Gastroesophageal sphincter (tissue), 3 donors: ENCODE measurements at regions not wholly inside any gene's neighbourhood (a gene's known extent, or its start where the extent isn't known, plus 50 kb on each side); places are given as distances from the start of the nearest gene placed in this dataset.

Experiments used
- EP300 ChIP-seq: sonication (generic); formaldehyde crosslinking; IDR thresholded peaks from one replicate; pipeline ENCODE4 v1.6.1; 2017; ENCODE audit warnings: antibody characterized with exemption, mild to moderate bottlenecking
- POLR2A ChIP-seq, 2 donors: fragments of 450-650 bp; IDR thresholded peaks; one replicate each; pipeline ENCODE4 v1.6.1; 2017; ENCODE audit warnings: antibody characterized with exemption in 2 of 2, mild to moderate bottlenecking in 2 of 2, moderate library complexity in 1 of 2
- POLR2AphosphoS5 ChIP-seq: sonication (generic); formaldehyde crosslinking; IDR thresholded peaks from one replicate; pipeline ENCODE4 v1.6.1; 2017; ENCODE audit warnings: antibody characterized with exemption
- TF ChIP-seq, protein P1 (sequence below), 4 experiments: fragments of 200-600 bp in 2 of 4; fragments of 450-650 bp in 2 of 4; sonication (generic) in 1 of 4; IDR thresholded peaks; one replicate each; pipeline ENCODE4 v1.5.1; 2017 to 2019; ENCODE audit warnings: antibody characterized with exemption in 4 of 4, mild to moderate bottlenecking in 2 of 4, moderate library complexity in 2 of 4

DNA sequence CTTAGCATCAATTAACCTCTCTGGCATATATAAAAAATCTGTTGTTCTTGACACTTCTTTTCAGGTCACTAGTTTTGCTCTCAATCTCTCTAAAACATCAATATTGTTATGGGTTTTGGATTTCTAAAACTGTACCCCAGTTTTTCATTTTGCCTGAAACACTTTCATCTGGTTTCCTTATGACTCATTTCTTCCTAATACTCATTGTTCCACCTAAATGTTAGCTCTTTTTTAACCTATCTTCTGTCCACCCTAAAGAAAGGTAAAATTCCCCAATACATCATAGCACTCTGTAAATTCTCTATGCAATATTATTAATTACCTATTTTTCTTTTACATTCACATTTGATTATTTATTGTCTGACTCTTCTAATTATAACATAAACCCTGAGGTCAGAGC lies 575.5 kb upstream of the NDST4 start:
- TF ChIP-seq, protein P1, sequence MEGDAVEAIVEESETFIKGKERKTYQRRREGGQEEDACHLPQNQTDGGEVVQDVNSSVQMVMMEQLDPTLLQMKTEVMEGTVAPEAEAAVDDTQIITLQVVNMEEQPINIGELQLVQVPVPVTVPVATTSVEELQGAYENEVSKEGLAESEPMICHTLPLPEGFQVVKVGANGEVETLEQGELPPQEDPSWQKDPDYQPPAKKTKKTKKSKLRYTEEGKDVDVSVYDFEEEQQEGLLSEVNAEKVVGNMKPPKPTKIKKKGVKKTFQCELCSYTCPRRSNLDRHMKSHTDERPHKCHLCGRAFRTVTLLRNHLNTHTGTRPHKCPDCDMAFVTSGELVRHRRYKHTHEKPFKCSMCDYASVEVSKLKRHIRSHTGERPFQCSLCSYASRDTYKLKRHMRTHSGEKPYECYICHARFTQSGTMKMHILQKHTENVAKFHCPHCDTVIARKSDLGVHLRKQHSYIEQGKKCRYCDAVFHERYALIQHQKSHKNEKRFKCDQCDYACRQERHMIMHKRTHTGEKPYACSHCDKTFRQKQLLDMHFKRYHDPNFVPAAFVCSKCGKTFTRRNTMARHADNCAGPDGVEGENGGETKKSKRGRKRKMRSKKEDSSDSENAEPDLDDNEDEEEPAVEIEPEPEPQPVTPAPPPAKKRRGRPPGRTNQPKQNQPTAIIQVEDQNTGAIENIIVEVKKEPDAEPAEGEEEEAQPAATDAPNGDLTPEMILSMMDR (IDR thresholded peaks at IDR 0.05), result no peak
- no peak for TF ChIP-seq POLR2A (IDR thresholded peaks at IDR 0.05)
- no peak for TF ChIP-seq POLR2AphosphoS5
- no peak for TF ChIP-seq EP300
